Tibial nerve (tissue), 4 donors: ENCODE measurements at regions not wholly inside any gene's neighbourhood (a gene's known extent, or its start where the extent isn't known, plus 50 kb on each side); places are given as distances from the start of the nearest gene placed in this dataset.

Source experiments
- EP300 ChIP-seq, 2 donors: sonication (generic); formaldehyde crosslinking; IDR thresholded peaks; one replicate each; pipeline ENCODE4 v1.6.1; 2017; ENCODE audit warnings: antibody characterized with exemption in 2 of 2, mild to moderate bottlenecking in 1 of 2
- POLR2A ChIP-seq, 2 donors: fragments of 450-650 bp; IDR thresholded peaks; one replicate each; pipeline ENCODE4 v1.6.1; 2017; ENCODE audit warnings: antibody characterized with exemption in 2 of 2, mild to moderate bottlenecking in 2 of 2, moderate library complexity in 2 of 2
- TF ChIP-seq, protein P1 (sequence below), 5 experiments: fragments of 200-600 bp in 3 of 5; fragments of 450-650 bp in 2 of 5; sonication (generic) in 3 of 5; IDR thresholded peaks; one replicate each; pipeline ENCODE4 v1.5.1; 2016 to 2019; ENCODE audit warnings: antibody characterized with exemption in 5 of 5, mild to moderate bottlenecking in 3 of 5, moderate library complexity in 2 of 5

DNA sequence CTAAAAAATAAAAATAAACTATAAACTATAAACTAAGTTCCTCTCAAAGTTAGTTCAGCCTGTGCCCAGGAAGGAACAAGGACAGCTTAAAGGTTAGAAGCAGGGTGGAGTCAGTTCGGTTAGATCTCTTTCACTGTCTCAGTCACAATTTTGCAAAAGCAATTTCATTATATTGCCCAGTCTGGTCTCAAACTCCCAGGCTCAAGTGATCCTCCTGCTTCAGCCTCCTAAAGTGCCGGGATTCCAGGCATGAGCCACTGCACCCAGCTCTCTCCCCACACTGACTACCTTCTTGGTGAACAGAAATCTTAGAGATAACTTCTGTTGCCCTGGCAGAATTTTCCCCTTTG lies 146.3 kb upstream of the TRIM24 start:
- TF ChIP-seq, protein P1, sequence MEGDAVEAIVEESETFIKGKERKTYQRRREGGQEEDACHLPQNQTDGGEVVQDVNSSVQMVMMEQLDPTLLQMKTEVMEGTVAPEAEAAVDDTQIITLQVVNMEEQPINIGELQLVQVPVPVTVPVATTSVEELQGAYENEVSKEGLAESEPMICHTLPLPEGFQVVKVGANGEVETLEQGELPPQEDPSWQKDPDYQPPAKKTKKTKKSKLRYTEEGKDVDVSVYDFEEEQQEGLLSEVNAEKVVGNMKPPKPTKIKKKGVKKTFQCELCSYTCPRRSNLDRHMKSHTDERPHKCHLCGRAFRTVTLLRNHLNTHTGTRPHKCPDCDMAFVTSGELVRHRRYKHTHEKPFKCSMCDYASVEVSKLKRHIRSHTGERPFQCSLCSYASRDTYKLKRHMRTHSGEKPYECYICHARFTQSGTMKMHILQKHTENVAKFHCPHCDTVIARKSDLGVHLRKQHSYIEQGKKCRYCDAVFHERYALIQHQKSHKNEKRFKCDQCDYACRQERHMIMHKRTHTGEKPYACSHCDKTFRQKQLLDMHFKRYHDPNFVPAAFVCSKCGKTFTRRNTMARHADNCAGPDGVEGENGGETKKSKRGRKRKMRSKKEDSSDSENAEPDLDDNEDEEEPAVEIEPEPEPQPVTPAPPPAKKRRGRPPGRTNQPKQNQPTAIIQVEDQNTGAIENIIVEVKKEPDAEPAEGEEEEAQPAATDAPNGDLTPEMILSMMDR (IDR thresholded peaks at IDR 0.05), result no peak
- no peak for TF ChIP-seq POLR2A (IDR thresholded peaks at IDR 0.05)
- no peak for TF ChIP-seq EP300 (IDR thresholded peaks at IDR 0.05)
